ENCODE measurements at regions not wholly inside any gene's neighbourhood (a gene's known extent, or its start where the extent isn't known, plus 50 kb on each side); places are given as distances from the start of the nearest gene placed in this dataset.

- Histone ChIP-seq H3K4me1 (ENCODE audit: low read depth, poor library complexity, severe bottlenecking) (no peaks in the 10 kb centered on the region), H3K36me3 (ENCODE audit: insufficient read depth) (no peaks in the 10 kb centered on the region), H4K20me1 (ENCODE audit: insufficient read depth) (no peaks in the 10 kb centered on the region), H3K79me2 (ENCODE audit: insufficient read depth, low read depth) (no peaks in the 10 kb centered on the region), H3K27ac (no peak overlapping the region), H3K27me3 (ENCODE audit: insufficient read depth, low read depth) (no peaks in the 10 kb centered on the region), H3K4me2 (no peak overlapping the region), H3K9ac (no peak overlapping the region), H3K4me3 (IDR thresholded peaks at IDR 0.05; ENCODE audit: insufficient read depth, low read depth, low read length) (no peak overlapping the region), H2AFZ (ENCODE audit: low read depth) (no peak overlapping the region)
- no peak for TF ChIP-seq CTCF (conservative IDR thresholded peaks at IDR 0.05; ENCODE audit: low read depth, low read length)
These were observed 284.1 kb downstream of the NFKBIZ start for GRCh38 chr3:102133376-102133775.

- no peak overlapping the region for H3K4me3 ChIP-seq (IDR thresholded peaks at IDR 0.05; ENCODE audit: insufficient read depth, low read depth, low read length)
- no peak overlapping the region for H3K27ac ChIP-seq
- H2AFZ ChIP-seq (ENCODE audit: low read depth) = no peak overlapping the region
- no peaks in the 10 kb centered on the region for H4K20me1 ChIP-seq (ENCODE audit: insufficient read depth)
- H3K4me2 ChIP-seq = no peak overlapping the region
- no peak overlapping the region for H3K9ac ChIP-seq
- H3K27me3 ChIP-seq (ENCODE audit: insufficient read depth, low read depth) = no peaks in the 10 kb centered on the region
- H3K4me1 ChIP-seq (ENCODE audit: low read depth, poor library complexity, severe bottlenecking) = no peaks in the 10 kb centered on the region
- no peaks in the 10 kb centered on the region for H3K79me2 ChIP-seq (ENCODE audit: insufficient read depth, low read depth)
- H3K36me3 ChIP-seq (ENCODE audit: insufficient read depth) = no peaks in the 10 kb centered on the region
- TF ChIP-seq CTCF (conservative IDR thresholded peaks at IDR 0.05; ENCODE audit: low read depth, low read length) = no peak
These were observed 286.0 kb downstream of the NFKBIZ start for GRCh38 chr3:102135316-102135715.

GRCh38 chr3:102136183-102136582, 286.9 kb downstream of the NFKBIZ start:
- Histone ChIP-seq H3K27ac (no peak overlapping the region), H3K36me3 (ENCODE audit: insufficient read depth) (no peaks in the 10 kb centered on the region), H3K79me2 (ENCODE audit: insufficient read depth, low read depth) (no peaks in the 10 kb centered on the region), H4K20me1 (ENCODE audit: insufficient read depth) (no peaks in the 10 kb centered on the region), H3K4me2 (no peak overlapping the region), H3K9ac (no peak overlapping the region), H3K4me1 (ENCODE audit: low read depth, poor library complexity, severe bottlenecking) (no peaks in the 10 kb centered on the region), H3K27me3 (ENCODE audit: insufficient read depth, low read depth) (no peaks in the 10 kb centered on the region), H3K4me3 (IDR thresholded peaks at IDR 0.05; ENCODE audit: insufficient read depth, low read depth, low read length) (no peak overlapping the region), H2AFZ (ENCODE audit: low read depth) (no peak overlapping the region)
- TF ChIP-seq CTCF (conservative IDR thresholded peaks at IDR 0.05; ENCODE audit: low read depth, low read length) = no peak

- Histone ChIP-seq H3K27me3 (ENCODE audit: insufficient read depth, low read depth) (no peaks in the 10 kb centered on the region), H3K4me2 (no peak overlapping the region)
These were observed 290.8 kb downstream of the NFKBIZ start for GRCh38 chr3:102140116-102140515.

More at GRCh38 chr3:102140116-102140515, 290.8 kb downstream of the NFKBIZ start:
- Histone ChIP-seq H4K20me1 (ENCODE audit: insufficient read depth) (no peaks in the 10 kb centered on the region), H3K36me3 (ENCODE audit: insufficient read depth) (no peaks in the 10 kb centered on the region), H3K27ac (no peak overlapping the region), H3K4me1 (ENCODE audit: low read depth, poor library complexity, severe bottlenecking) (no peaks in the 10 kb centered on the region), H3K79me2 (ENCODE audit: insufficient read depth, low read depth) (no peaks in the 10 kb centered on the region), H3K4me3 (IDR thresholded peaks at IDR 0.05; ENCODE audit: insufficient read depth, low read depth, low read length) (no peak overlapping the region), H3K9ac (no peak overlapping the region), H2AFZ (ENCODE audit: low read depth) (no peak overlapping the region)
- no peak for TF ChIP-seq CTCF (conservative IDR thresholded peaks at IDR 0.05; ENCODE audit: low read depth, low read length)
